Natural killer cell (primary cell): ENCODE measurements at regions not wholly inside any gene's neighbourhood (a gene's known extent, or its start where the extent isn't known, plus 50 kb on each side); places are given as distances from the start of the nearest gene placed in this dataset.

Experiments used
- ATAC-seq, 3 donors: fragments of 150-1000 bp in 2 of 3; fragments of 200-7000 bp in 1 of 3; cut with Tn5 transposase; 1 replicate in 1 of 3; 2 replicates in 2 of 3; pipeline ENCODE4 v1.10.0; 2021; ENCODE audit warnings: mild to moderate bottlenecking in 2 of 3, moderate library complexity in 2 of 3
- DNase-seq, 2 donors: peaks; one replicate each; pipeline versions ENCODE4 v3.0.0 to v3.0.0-alpha.2; 2013 to 2021; ENCODE audit warnings: mixed read lengths in 1 of 2
- H3K27ac ChIP-seq: one replicate; pipeline ENCODE4 v1.5.1; 2013; ENCODE audit warnings: mild to moderate bottlenecking, low read length
- H3K27me3 ChIP-seq: one replicate; pipeline ENCODE4 v1.6.1; 2013; ENCODE audit warnings: low read length; ENCODE audit not compliant: control insufficient read depth, insufficient read depth
- H3K36me3 ChIP-seq: one replicate; pipeline ENCODE4 v1.6.1; 2013; ENCODE audit warnings: low read length; ENCODE audit not compliant: control insufficient read depth, insufficient read depth
- H3K4me1 ChIP-seq: one replicate; pipeline ENCODE4 v1.6.1; 2013; ENCODE audit warnings: low read length; ENCODE audit not compliant: control insufficient read depth, insufficient read depth
- H3K4me3 ChIP-seq: one replicate; pipeline ENCODE4 v1.5.1; 2013; ENCODE audit warnings: low read length
- H3K9me3 ChIP-seq: one replicate; pipeline ENCODE4 v1.6.1; 2013; ENCODE audit warnings: low read length; ENCODE audit not compliant: control insufficient read depth, insufficient read depth
- H3K27ac Mint-ChIP-seq, 2 donors: one replicate each; pipeline ENCODE4 v1.8.0; 2022; ENCODE audit warnings: mild to moderate bottlenecking in 2 of 2, mixed read lengths in 2 of 2, moderate library complexity in 1 of 2
- H3K27me3 Mint-ChIP-seq, 2 donors: one replicate each; pipeline ENCODE4 v1.8.0; 2022; ENCODE audit warnings: low read depth in 2 of 2, mixed read lengths in 2 of 2
- H3K36me3 Mint-ChIP-seq: one replicate; pipeline ENCODE4 v1.8.0; 2022; ENCODE audit warnings: mixed read lengths
- H3K4me1 Mint-ChIP-seq, 2 donors: one replicate each; pipeline ENCODE4 v1.8.0; 2022; ENCODE audit warnings: mixed read lengths in 2 of 2
- H3K4me3 Mint-ChIP-seq: one replicate; pipeline ENCODE4 v1.8.0; 2022; ENCODE audit warnings: mild to moderate bottlenecking, moderate library complexity, mixed read lengths
- H3K9me3 Mint-ChIP-seq, 2 donors: one replicate each; pipeline ENCODE4 v1.8.0; 2022; ENCODE audit warnings: mixed read lengths in 2 of 2
- CTCF ChIP-seq: fragments of 200-600 bp; IDR thresholded peaks from one replicate; pipeline ENCODE4 v1.8.0; 2022; ENCODE audit warnings: antibody characterized with exemption
- WGBS: methylation state at CpG from one replicate; pipeline ENCODE4 v1.1.7; 2013; ENCODE audit warnings: missing lambda C conversion rate; ENCODE audit not compliant: insufficient coverage; 5-methylcytosine and 5-hydroxymethylcytosine counted together
- intact Hi-C: fragments of 100-400 bp; cut with micrococcal nuclease; formaldehyde crosslinking; loops from one replicate; pipeline ENCODE4 v1.14.2; 2022

GRCh38 chr18:71011389-71011788 lies 722.5 kb downstream of the SOCS6 start:
- H3K27me3 Mint-ChIP-seq = no peaks in the 10 kb centered on the region
- TF ChIP-seq CTCF = no peak
- Histone ChIP-seq H3K36me3 (no peaks in the 10 kb centered on the region), H3K27me3 (no peaks in the 10 kb centered on the region), H3K4me3 (no peak overlapping the region), H3K27ac (no peak overlapping the region), H3K4me1 (no peaks in the 10 kb centered on the region), H3K9me3 (no peaks in the 10 kb centered on the region)
- ATAC-seq (no peak), DNase-seq (no peak)
- H3K27ac Mint-ChIP-seq = no peak overlapping the region
- intact Hi-C loops = no loop called here
- no peak overlapping the region for H3K4me3 Mint-ChIP-seq
- H3K9me3 Mint-ChIP-seq = peaks cover 7 to 11% of the 10 kb centered on the region in 2 donors
- WGBS = 63% methylated on average over 2 of the region's 2 CpGs
- H3K4me1 Mint-ChIP-seq = no peaks in the 10 kb centered on the region
- peaks cover 7% of the 10 kb centered on the region for H3K36me3 Mint-ChIP-seq

DNA sequence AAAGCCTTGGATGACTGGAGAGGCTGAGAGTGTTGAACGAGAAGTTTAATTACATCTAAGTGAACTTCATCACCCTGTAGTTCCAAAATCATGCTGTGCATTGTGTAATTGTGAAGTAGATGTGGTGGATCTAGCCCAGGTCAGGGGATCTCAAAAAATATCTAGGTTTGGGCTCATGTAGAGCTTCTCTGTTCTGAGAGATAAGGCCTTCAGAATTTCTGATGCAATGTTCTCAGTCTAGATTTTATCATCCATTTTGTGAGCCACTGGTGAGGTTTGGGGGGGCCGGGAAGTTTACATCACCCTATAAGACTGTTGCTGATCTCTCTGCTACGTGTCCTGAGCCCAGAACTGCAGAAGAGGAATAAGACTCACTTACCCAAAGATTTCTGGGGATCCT lies 719.4 kb downstream of the SOCS6 start:
- Mint-ChIP-seq H3K9me3 (peaks cover 0 to 11% of the 10 kb centered on the region in 2 donors), H3K4me1 (no peaks in the 10 kb centered on the region), H3K27me3 (no peaks in the 10 kb centered on the region), H3K36me3 (peaks cover 7% of the 10 kb centered on the region), H3K27ac (no peak overlapping the region), H3K4me3 (no peak overlapping the region)
- peak in 1 of 3 donors; percentile 69 for ATAC-seq
- no peak overlapping the region for H3K27ac ChIP-seq
- WGBS = 80% methylated on average over 3 of the region's 3 CpGs
- DNase-seq = no peak
- H3K4me1 ChIP-seq = no peaks in the 10 kb centered on the region
- no peak overlapping the region for H3K4me3 ChIP-seq
- H3K9me3 ChIP-seq = no peaks in the 10 kb centered on the region
- H3K27me3 ChIP-seq = no peaks in the 10 kb centered on the region
- no peaks in the 10 kb centered on the region for H3K36me3 ChIP-seq
- no peak for TF ChIP-seq CTCF
- intact Hi-C loops = no loop called here

GRCh38 chr18:71001597-71001996 lies 712.8 kb downstream of the SOCS6 start:
- ATAC-seq (no peak), DNase-seq (no peak)
- no peaks in the 10 kb centered on the region for H3K4me1 Mint-ChIP-seq
- H3K9me3 Mint-ChIP-seq = peaks cover 6 to 8% of the 10 kb centered on the region in 2 donors
- no peaks in the 10 kb centered on the region for H3K27me3 Mint-ChIP-seq
- no CpG with 5 or more reads among the region's 2 CpGs for WGBS
- Histone ChIP-seq H3K4me1 (no peaks in the 10 kb centered on the region), H3K36me3 (no peaks in the 10 kb centered on the region), H3K9me3 (no peaks in the 10 kb centered on the region), H3K27me3 (no peaks in the 10 kb centered on the region), H3K4me3 (no peak overlapping the region), H3K27ac (no peak overlapping the region)
- intact Hi-C loops = no loop called here
- no peak overlapping the region for H3K4me3 Mint-ChIP-seq
- H3K36me3 Mint-ChIP-seq = no peaks in the 10 kb centered on the region
- no peak overlapping the region for H3K27ac Mint-ChIP-seq
- no peak for TF ChIP-seq CTCF

GRCh38 chr18:70998490-70998889 lies 709.6 kb downstream of the SOCS6 start:
- intact Hi-C loops = no loop called here
- ATAC-seq = no peak
- no peak for TF ChIP-seq CTCF
- no peaks in the 10 kb centered on the region for H3K36me3 ChIP-seq
- no peak overlapping the region for H3K4me3 ChIP-seq
- H3K27ac ChIP-seq = no peak overlapping the region
- H3K4me1 ChIP-seq = no peaks in the 10 kb centered on the region
- H3K27ac Mint-ChIP-seq = no peak overlapping the region
- peaks cover 8 to 17% of the 10 kb centered on the region in 2 donors for H3K9me3 Mint-ChIP-seq
- no peak for DNase-seq
- 71% methylated on average over 5 of the region's 5 CpGs for WGBS
- no peaks in the 10 kb centered on the region for H3K4me1 Mint-ChIP-seq
- no peak overlapping the region for H3K4me3 Mint-ChIP-seq
- H3K36me3 Mint-ChIP-seq = no peaks in the 10 kb centered on the region
- no peaks in the 10 kb centered on the region for H3K27me3 Mint-ChIP-seq
- H3K9me3 ChIP-seq = no peaks in the 10 kb centered on the region
- no peaks in the 10 kb centered on the region for H3K27me3 ChIP-seq
